ENCODE measurements at regions not wholly inside any gene's neighbourhood (a gene's known extent, or its start where the extent isn't known, plus 50 kb on each side); places are given as distances from the start of the nearest gene placed in this dataset.

DNA sequence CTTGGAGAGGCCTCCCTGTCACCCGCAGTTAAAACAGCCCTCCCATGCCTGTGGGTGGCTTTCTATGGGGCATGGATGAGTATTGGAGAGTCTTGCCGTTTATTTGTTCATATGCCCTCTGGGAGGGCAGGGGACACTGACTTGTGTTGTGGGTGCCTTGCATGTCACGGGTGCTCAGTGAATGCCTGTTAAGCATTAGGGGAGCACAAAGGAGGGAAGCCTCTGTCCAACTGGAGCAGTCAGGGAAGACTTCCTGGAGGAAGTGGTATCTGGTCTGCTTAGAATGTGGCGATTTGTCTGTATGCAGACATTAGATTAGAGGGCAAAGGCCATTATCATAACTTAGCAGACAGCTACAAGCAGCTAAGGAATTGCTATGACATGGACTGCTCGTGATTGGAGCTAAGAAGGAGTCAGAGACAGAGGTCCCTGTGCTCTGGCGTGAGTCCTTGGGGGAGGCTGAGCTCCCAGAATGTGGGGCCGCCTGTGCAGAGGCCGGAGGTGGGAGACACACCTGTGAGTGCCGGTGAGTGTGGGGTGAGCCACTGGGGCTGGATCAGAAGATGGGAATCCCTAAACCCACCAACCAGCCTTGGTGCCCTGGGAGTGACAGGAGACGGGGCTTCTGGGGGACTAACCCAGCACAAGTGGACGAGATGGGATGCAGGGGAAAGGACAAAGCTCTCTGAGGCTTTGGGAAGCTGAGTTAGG is 286.1 kb downstream of the SEC14L1 start:
- DNase-seq (ENCODE audit: low read depth in 2 of 3, low spot score in 1 of 3): no peak

DNA sequence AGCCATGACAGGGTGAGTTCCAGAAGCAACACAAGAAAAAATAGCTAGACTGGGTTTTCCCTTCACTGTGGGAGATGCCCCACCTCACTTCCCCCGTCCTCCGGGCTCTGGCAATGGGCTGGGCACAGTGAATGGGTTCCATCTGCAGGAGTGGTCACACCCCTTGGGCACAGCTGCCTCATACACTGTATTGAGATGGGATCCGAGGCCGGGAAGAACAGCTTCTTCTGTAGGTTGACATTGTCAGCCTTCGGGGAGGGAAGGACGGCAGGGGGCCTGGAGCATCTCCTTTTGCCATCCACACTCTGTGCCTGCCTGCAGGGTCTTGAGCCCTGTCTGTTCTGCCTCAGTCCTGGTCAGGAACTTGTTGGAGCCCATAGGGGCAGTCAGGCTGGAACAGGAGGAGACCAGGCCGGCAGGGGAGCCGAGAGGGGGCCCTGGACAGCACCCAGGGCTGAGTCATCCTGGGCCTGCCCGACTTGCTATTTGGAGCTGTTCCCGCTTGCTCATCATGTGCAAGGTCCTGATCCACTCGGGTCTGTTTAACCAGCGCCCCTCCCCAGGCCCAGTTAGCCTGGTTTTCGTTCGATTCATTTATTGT is 286.7 kb downstream of the SEC14L1 start:
- no peak for DNase-seq (ENCODE audit: low read depth in 2 of 3, low spot score in 1 of 3)

DNA sequence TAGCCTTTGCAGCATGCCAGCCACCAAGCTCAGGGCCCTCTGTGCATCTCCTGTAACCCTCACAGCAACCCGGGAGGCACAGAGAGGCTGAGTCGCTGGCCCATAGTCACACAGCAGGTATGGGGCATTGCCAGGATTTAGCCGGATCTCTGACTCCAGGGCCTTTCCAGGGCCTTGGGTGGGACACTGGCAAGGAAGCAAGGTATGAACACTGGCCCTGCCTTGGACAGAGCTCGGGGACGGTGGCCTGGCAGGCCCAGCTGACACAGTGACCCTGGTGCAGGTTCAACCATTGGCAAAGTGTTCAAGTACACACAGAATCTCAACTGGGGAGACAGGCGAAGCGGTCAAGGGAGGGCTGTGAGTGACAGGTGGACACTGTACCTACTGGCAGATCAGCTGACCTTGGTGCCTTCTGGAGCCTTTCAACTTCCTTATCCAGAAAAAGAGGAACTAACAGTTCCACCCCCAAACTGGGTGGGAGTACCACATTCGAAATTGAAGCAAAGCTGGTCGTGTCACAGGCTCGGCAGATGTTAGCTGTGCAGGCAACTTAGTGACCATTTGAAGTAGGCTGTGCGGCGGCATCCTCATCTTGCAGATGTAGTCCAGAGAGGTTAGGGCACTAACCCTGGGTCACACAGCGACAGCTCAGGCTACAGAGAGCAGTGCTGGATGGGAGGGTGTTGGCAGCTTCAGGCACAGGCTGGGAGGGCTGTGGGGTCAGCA is 287.4 kb downstream of the SEC14L1 start:
- DNase-seq (ENCODE audit: low read depth in 2 of 3, low spot score in 1 of 3): no peak

DNA sequence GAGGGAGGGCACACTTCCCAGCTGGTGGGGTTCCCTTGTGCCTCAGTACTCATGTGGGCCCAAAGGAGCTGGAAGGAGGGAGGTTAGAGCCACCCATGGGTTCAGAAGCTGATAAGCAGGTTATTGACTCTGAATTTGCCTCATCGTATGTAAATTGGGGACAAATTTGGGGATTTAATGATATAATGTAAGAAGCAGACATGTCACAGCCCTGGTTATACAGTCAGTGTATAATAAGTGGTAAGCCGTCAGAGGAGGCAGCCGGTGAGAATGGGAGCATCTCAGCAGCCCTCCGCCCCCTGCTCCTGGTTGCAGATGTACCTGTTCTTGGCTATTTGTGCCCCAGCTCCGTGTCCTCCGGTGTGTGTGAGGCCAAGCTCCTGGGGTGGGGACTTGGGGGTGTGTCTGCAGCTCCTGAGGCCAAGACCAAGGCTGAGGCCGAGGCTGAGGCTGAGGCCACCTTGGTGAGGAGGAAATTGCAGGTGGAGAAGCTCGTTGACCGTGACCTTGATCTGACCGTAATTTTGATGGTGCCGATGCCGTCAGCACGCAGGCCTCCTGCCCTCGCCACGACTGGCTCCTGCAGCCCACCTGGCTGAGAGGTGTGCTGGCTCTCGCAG is 288.1 kb downstream of the SEC14L1 start:
- DNase-seq (ENCODE audit: low read depth in 2 of 3, low spot score in 1 of 3): no peak

DNA sequence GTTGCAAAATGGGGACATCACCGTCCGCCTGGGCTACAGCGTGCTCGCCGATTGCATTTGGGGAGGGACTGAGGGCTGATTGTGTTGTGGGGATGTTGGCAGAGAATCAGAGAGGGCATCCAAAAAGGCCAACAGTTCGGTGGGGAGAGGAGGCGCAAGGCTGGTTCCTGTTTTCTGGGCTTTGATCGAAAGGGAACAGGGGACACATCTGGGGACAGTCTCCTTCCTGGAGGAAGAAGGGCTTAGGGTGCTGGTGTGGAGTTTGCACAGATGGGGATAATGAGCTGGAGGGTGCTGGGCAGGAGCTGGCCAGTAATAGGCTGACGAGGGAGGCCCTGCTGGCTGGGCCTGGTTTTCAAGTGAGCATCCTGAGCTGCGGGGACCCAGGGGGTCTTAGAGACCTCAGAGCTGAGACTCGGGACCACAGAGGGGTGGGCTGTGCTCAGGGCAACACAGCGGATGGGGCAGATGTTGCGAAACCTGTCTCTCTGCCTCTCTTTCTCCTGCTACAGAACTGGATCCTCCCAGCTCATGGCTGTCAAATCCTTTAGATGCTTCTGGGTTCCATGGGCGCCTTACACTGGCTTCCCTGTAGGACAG is 288.7 kb downstream of the SEC14L1 start:
- DNase-seq (ENCODE audit: low read depth in 2 of 3, low spot score in 1 of 3): no peak

DNA sequence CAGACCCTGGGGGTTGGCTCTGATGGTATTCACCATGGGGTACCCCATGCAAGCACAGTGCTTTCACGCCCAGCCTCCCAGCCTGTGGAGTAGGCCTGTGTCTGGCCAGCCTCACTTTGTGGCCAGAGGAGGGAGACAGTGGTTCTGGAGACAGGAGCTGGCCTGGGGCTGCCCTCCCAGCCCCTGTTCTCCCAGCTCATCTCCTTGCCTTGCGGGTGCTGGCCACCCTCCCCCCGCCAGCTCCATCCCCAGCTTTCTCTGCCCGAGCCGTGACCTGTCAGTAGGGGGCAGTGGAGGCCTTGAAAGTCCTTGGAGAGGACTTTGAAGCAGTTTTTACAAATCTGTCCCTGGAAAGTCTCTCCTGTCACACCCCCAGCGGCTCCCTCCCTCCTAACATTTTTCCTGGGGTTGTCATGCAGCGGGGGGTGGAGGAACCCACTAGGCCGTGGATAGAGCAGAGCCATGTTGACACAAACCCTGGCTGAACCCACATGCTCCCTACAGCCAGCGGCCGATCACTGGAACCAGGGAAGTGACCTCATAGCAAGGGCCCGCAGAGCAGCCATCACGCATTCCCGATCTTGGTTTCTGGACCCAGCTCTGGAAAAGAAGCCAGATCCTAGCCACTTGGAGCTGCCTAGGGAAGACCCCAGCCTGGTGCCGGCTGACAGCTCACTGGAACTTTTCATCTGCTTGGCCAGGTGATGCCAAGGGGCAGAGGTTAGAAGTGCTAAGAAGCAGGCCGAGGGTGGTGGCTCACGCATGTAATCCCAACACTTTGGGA is 289.4 kb downstream of the SEC14L1 start:
- peak; percentile 70 to 88 (median 85) for DNase-seq (ENCODE audit: low read depth in 2 of 3, low spot score in 1 of 3)

DNA sequence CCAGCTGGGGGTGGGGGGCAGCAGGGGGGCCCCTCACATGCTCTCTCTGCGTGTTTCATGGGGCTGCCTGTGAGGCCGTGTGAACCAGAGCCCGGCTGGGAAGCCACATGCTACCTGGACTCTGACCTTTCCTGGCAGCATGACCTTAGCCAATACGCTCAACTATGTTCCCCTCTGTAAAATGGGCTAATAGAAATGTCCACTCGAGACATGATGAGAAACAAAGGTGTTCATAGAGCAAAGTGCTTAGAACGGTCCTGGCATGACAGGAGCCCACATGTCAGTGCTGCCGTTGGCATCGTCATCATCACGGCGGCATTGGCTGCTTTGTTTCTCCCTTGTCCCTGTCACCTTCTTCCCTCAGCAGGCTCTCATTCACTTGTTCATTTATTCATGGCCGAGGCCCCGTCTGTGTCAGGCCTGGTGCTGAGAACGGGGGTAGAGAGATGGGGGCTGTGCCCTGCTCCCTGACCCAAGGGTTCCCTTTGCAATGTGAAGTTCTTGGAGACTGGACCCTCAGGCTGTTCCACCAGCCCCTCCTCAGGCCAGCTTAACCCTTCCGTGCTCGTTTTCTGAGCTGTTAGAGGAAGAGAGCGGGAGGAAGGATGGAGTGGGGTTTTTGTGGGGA is 291.4 kb downstream of the SEC14L1 start:
- no peak for DNase-seq (ENCODE audit: low read depth in 2 of 3, low spot score in 1 of 3)

DNA sequence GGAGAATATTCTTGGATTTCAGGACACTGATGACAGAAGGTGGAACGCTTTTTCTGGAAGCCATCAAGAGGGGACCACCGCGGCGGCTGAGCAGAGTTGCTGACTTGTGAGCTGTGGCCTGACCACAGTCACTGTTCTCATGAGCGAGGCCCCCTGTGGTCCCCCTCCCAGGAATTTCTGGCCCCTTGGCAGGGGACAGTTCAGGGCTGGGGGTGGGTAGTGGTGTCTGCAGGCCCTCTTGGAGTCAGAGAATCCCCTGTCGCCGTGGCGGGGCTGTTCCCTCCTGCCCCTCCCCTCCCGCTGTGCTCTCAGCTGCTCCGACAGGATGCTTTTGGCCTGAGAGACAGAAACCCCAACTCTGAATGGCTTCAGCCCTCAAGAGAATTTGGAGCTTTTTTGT is 292.0 kb downstream of the SEC14L1 start:
- DNase-seq (ENCODE audit: low read depth in 2 of 3, low spot score in 1 of 3): no peak

DNA sequence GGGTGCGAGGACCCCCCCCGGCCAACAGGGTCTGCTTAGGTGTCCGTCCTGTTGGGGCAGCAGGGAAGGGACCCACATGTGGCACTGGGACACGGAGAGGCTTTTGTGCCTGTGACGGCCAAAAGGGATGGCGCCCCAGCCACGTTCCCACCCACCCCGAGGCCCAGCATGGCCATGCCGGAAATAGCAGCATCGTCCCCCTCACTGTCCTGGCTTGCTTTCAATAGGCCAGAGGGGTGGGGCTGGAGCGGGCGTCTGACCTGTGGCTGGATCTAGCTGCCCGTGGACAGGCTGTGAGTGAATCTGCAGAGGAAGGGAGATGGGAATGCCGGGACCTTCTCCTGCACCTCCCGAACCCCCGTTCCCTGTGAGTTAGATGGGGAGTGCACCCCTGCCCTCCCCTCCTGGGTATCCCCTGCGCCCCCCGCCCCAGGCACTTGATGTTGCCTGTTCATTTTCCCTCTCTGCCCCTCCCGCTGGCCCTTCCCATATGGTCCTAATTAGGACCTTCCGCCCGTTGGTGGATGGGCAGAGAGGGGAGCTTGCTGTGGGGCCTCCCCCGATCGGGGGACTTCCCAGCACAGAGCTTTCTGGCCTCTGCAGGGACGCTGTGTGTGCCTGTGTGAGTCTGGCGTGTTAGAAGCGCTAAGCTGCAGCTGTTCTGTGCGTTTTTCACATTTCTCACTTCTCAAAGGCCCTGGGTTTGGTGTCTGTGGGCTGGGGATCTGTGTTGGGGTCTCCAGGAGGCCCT is 292.8 kb downstream of the SEC14L1 start:
- DNase-seq (ENCODE audit: low read depth in 2 of 3, low spot score in 1 of 3): no peak

DNA sequence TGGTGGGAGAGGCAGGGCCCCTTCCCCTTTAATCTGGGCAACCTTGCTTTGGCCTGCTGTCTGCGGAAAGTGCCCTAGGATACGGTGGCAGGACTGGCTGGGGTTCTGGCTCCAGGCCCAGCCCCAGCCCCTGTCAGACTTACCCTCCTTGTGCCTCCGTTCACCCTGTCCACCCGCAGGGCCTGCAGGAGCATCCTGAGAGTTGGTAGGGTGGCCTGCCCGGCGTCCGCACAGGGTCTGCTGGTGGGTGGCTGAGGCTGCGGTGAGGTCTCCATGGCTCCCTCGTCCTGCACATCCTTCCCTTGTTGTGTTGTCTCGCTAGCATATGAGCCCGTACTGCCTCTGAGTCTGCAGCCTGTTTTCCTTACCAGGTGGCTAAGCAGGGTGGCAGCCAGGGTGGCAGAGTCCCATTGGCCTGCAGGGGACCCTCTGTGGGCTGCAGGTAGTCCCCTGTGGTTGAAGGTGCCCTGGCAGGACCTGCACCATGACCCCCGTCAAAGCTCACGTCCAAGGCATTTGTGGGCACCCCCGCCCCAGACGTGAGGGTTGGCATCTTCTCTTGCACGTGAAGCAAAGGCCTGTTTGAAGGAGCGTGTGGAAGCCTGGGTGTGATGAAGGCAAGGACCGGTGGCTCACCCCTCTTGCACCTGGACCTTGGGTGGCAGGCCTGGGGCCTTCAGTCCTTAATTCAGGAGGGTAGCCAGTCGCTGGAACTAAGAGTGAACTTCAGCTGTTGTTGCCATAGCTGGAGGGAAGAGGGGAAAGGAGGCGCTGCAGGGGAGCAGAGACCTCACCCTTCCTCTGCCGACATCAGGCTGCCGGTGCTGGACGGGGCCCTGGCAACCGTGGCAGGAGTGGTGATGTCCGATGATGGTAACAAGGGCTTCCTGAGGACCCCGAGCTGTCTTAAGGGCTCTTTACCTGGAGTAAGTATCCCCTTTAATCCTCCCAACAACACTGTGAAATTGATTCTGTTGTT is 293.7 kb downstream of the SEC14L1 start:
- no peak for DNase-seq (ENCODE audit: low read depth in 2 of 3, low spot score in 1 of 3)

DNA sequence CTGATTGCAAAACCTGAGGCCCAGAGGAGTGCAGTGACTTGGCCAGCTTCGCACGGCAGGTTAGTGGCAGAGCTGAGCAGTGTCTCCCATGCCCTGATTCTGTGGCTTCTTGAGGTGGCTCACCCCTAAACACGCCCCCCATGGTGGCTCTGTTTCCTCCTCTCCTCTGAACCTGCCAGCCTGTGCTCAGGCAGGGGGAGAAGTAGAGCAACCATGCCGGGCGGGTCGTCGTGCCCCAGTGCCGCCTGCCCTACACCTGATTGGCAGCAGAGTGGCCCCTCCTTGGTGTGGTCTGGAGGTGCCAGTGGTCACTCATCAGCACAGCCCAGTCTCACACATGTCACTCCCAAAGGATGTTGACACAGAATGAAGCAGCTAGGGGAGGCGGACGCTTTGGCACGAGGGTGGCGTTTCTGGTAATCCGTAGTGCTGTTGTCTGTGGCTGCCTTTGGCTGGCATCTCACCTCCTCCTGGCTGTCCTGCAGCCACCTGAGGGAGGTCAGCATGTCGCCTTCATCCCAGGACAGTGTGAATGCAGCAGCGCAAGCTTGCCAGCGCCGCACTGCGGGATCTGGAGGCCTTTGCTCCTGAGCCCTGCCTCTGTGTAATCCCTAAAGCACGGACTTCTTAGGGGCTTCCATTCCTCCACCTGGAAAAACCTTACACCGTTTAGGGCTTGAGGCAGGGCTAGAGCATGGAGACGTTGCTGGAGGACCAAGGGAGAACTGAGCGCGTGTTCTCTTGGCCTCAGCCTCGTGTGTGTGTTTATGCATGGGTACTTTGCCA is 294.7 kb downstream of the SEC14L1 start:
- no peak for DNase-seq (ENCODE audit: low read depth in 2 of 3, low spot score in 1 of 3)

DNA sequence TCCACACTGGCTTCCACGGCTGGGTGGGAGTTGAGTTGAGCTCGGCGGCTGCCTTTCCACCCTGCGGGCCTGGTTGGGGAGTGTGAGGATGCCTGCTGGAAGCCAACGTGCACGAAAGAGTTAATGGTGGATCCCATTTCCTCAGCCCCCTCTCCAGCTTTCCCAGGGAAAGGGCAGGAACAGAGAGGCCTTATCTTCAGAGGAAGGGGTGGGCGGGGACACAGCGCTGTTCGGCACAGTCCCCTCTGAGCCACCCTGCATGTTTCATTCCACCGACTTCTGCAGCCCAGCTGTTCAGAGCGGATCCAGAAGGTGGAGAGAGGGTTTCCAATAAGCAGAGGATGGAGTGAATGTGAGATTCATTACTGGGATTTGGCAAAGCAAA is 295.3 kb downstream of the SEC14L1 start:
- DNase-seq (ENCODE audit: low read depth in 2 of 3, low spot score in 1 of 3): no peak

DNA sequence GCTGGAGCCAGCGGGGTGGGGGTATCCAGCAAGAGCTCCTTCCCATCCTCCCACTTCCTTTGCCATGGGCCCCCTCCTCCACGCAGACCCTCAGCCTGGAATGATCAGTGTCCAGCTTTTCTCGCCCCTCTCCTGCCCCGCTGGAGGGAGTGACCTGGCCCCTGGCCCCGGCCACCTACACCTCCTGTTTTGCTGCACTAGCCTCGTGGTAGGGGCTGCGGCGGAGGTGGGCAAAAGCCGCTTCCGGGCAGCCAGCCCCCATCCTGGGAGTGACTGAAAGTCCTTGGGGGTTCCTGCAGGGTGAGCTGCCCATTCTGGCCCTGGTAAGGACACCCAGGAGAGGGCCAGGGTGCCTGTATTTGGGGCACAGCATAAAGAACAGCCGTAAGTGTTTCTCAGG is 295.7 kb downstream of the SEC14L1 start:
- no peak for DNase-seq (ENCODE audit: low read depth in 2 of 3, low spot score in 1 of 3)

DNA sequence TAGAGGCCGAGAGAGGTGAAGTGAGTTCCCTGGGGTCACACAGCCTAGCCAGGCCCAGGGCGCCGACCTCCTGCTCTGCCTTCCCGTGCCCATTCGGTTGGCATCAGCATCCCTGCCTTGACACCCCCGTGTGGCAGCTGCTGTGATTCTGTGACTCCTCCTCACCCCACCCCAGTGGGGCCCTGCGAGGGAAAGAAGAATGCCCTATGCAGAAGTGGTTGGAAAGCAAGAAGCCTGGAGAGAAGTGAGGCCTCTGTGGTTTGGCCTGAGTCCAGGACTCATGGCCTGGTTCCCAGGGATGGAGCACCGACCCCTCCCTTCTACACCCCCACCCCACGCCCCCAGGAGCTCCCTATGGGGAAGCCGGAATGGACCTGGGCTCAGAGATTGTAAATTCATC is 296.2 kb downstream of the SEC14L1 start:
- DNase-seq (ENCODE audit: low read depth in 2 of 3, low spot score in 1 of 3): no peak

DNA sequence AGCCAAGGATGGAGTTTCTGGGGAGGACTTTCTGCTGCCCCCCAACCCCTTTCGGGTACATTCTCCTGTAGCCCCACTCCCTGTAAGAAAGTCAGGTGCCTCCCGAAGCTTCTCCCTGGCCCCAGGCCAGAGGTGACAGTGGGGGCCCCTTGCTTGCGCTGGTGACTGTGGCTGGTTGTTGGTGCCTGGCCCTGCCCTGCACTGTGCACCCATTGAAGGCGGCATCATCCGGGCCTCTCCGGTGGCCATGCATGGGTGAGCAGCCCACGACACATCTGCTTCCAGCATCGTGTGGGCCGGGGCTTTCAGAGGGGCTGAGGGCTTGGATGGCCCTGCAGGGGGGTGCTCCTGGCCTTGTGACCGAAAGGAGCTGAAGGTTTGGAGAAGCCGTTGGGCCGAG is 297.0 kb downstream of the SEC14L1 start:
- DNase-seq (ENCODE audit: low read depth in 2 of 3, low spot score in 1 of 3): no peak

DNA sequence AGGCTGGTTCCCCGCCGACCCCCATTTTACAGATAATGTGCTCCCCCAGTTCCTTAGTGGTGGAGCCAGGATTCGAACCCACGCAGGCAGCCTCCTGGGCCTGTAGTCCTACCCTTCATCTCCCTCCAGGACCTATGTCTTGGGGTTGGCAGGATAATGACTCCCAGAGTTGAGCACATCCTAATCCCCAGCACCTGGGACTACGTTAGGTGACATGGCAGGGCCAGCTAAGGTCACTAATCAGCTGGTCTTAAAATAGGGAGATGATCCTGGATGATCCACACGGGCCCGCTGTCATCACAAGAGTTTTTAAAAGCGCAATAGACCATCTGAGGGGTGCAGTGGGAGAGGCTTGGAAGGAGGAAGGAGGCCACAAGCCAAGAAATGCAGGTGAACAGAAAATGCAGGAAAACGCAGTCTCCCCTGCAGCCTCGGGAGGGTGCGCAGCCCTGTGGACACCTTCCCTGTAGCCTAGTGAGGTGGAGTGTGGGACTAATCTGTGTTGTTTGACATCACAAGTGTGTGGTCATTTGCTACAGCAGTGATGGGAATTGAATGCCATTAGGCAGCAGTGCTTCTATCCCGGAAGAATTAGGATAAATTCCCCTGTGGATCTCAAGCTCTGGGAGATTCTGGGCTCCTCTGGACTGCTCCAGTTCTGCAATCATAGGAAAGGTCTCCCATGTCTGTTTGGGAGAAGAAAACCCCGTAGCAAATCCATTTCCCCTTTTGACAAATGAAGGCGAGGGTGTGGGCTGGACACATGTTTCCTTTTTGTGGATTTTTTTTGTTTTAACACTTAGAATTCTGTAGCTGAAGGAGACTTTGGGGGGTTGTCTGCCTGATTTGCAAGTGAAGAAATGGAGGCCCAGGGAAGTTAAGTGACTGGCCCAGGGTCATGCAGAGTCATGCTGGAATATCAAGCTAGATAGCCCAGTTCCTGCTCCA is 297.7 kb downstream of the SEC14L1 start:
- DNase-seq (ENCODE audit: low read depth in 2 of 3, low spot score in 1 of 3): no peak
